C4-2B (cell line): ENCODE measurements at regions not wholly inside any gene's neighbourhood (a gene's known extent, or its start where the extent isn't known, plus 50 kb on each side); places are given as distances from the start of the nearest gene placed in this dataset.

Source experiments
- H3K27ac ChIP-seq: fragments of 450-650 bp; 2 replicates; pipeline ENCODE4 v1.5.1; 2017
- CTCF ChIP-seq: fragments of 450-650 bp; conservative IDR thresholded peaks from 2 replicates; pipeline ENCODE4 v1.5.1; 2017; ENCODE audit warnings: mild to moderate bottlenecking
- ZFX ChIP-seq: fragments of 450-650 bp; IDR thresholded peaks from 2 replicates; pipeline ENCODE4 v1.6.1; 2017

- no peak overlapping the region for H3K27ac ChIP-seq
- TF ChIP-seq CTCF (no peak), ZFX (no peak)
Measured at GRCh38 chr3:151935446-151935845, 62.0 kb downstream of the SUCNR1 start.

- no peak for TF ChIP-seq CTCF
- no peak for TF ChIP-seq ZFX
- no peak overlapping the region for H3K27ac ChIP-seq
Measured at GRCh38 chr3:151940481-151940880, 67.0 kb downstream of the SUCNR1 start.

GRCh38 chr3:151943539-151943938 is 70.1 kb downstream of the SUCNR1 start:
- no peak for TF ChIP-seq CTCF
- no peak for TF ChIP-seq ZFX
- no peak overlapping the region for H3K27ac ChIP-seq

GRCh38 chr3:151944356-151944755 is 70.9 kb downstream of the SUCNR1 start:
- no peak overlapping the region for H3K27ac ChIP-seq
- TF ChIP-seq ZFX (no peak), CTCF (no peak)

- no peak overlapping the region for H3K27ac ChIP-seq
- TF ChIP-seq ZFX: no peak
- no peak for TF ChIP-seq CTCF
Measured at GRCh38 chr3:151946606-151947005, 73.2 kb downstream of the SUCNR1 start.

GRCh38 chr3:151949706-151950105 is 76.3 kb downstream of the SUCNR1 start:
- no peak overlapping the region for H3K27ac ChIP-seq
- TF ChIP-seq ZFX: no peak
- no peak for TF ChIP-seq CTCF

GRCh38 chr3:151955356-151955755 is 81.9 kb downstream of the SUCNR1 start:
- TF ChIP-seq ZFX: no peak
- TF ChIP-seq CTCF: no peak
- H3K27ac ChIP-seq: no peak overlapping the region
